ENCODE measurements at regions not wholly inside any gene's neighbourhood (a gene's known extent, or its start where the extent isn't known, plus 50 kb on each side); places are given as distances from the start of the nearest gene placed in this dataset.

DNA sequence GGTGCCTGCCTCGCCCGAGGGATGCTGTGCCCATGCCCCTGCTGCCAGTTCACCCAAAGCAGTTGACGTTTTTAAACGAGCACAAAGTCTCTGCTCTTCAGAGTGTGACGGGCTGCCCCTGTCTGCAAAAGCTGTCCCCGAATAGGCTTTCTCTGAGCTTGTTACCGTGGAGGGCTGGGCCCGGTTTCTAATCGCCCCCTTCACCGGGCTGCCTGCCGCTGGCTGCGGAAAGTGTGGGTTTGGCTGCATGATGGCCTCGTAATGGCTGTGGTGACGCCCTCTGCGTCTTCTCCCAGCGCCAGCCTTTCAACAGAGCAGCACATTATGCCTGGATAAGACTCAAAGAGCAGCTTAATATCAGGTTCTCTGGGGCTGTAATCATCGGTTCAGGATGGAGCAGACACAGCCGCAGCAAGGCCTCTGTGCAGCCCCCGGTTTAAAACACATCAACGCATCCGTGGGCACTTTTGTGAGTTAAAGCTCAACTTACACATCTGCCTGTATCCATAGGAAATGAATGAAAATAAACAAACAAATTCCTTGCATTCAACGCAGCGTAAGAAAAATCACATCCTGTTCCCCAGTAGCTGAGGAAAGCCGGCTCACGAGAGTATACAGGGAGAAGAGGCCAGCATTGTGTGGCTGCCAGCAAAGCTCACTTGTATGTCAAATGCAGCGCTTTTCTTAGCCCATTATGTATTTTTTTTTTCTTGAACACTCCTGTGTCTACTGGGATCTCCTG lies 166.4 kb upstream of the SOX1 start:
- Mint-ChIP-seq H3K27ac (ENCODE audit: unreplicated experiment) (no peak overlapping the region), H3K27me3 (ENCODE audit: unreplicated experiment) (no peaks in the 10 kb centered on the region), H3K9me3 (ENCODE audit: low read depth, unreplicated experiment) (no peaks in the 10 kb centered on the region), H3K36me3 (ENCODE audit: insufficient read depth, unreplicated experiment) (no peaks in the 10 kb centered on the region), H3K4me3 (ENCODE audit: low read depth, unreplicated experiment) (no peak overlapping the region), H3K4me1 (ENCODE audit: low read depth, unreplicated experiment) (no peaks in the 10 kb centered on the region)
- DNase-seq: no peak
- CTCF ChIA-PET: no interaction called here
- intact Hi-C loops (cut with micrococcal nuclease; ENCODE audit: unreplicated experiment): no loop called here
- TF ChIP-seq, protein P1, sequence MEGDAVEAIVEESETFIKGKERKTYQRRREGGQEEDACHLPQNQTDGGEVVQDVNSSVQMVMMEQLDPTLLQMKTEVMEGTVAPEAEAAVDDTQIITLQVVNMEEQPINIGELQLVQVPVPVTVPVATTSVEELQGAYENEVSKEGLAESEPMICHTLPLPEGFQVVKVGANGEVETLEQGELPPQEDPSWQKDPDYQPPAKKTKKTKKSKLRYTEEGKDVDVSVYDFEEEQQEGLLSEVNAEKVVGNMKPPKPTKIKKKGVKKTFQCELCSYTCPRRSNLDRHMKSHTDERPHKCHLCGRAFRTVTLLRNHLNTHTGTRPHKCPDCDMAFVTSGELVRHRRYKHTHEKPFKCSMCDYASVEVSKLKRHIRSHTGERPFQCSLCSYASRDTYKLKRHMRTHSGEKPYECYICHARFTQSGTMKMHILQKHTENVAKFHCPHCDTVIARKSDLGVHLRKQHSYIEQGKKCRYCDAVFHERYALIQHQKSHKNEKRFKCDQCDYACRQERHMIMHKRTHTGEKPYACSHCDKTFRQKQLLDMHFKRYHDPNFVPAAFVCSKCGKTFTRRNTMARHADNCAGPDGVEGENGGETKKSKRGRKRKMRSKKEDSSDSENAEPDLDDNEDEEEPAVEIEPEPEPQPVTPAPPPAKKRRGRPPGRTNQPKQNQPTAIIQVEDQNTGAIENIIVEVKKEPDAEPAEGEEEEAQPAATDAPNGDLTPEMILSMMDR (IDR thresholded peaks at IDR 0.05; ENCODE audit: unreplicated experiment): no peak
- no TSS peak for BruUV-seq (replicated peaks)

DNA sequence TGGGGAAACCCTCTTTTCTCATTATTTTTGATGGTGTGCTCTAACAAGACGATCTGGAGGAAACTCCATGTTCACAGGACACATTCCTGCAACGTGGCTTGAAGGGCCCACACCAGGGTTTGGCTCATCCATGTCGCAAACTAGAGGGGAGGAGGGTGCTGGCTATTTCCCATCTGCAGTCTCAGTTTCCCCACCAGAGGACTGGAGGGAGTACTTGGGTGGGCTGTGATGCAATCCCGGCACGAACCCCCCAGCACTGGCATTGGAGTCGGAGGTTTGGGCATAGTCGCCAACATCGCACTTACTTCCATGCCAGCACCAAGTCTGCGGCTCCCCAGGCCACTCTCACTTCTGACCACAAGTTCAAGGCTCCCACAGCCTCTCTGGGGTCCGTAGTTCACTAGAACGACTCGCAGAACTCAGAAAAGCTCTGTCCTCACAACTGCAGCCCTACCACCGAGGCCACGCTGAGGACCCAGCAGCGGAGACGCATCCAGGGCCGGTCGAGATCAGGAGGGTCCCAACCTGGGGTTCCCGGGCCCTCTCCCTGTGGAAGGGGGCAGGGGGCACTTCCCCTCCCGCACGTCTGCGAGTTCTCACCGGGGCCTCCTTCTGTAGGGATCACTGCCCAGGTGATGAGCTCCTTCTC lies 165.6 kb upstream of the SOX1 start:
- BruUV-seq (replicated peaks): no TSS peak
- no peaks in the 10 kb centered on the region for H3K9me3 Mint-ChIP-seq (ENCODE audit: low read depth, unreplicated experiment)
- no peak overlapping the region for H3K4me3 Mint-ChIP-seq (ENCODE audit: low read depth, unreplicated experiment)
- no peaks in the 10 kb centered on the region for H3K4me1 Mint-ChIP-seq (ENCODE audit: low read depth, unreplicated experiment)
- no peak for DNase-seq
- intact Hi-C loops (cut with micrococcal nuclease; ENCODE audit: unreplicated experiment): no loop called here
- TF ChIP-seq, protein P1 (IDR thresholded peaks at IDR 0.05; ENCODE audit: unreplicated experiment): no peak
- H3K27me3 Mint-ChIP-seq (ENCODE audit: unreplicated experiment): no peaks in the 10 kb centered on the region
- no peaks in the 10 kb centered on the region for H3K36me3 Mint-ChIP-seq (ENCODE audit: insufficient read depth, unreplicated experiment)
- H3K27ac Mint-ChIP-seq (ENCODE audit: unreplicated experiment): no peak overlapping the region
- CTCF ChIA-PET: no interaction called here

DNA sequence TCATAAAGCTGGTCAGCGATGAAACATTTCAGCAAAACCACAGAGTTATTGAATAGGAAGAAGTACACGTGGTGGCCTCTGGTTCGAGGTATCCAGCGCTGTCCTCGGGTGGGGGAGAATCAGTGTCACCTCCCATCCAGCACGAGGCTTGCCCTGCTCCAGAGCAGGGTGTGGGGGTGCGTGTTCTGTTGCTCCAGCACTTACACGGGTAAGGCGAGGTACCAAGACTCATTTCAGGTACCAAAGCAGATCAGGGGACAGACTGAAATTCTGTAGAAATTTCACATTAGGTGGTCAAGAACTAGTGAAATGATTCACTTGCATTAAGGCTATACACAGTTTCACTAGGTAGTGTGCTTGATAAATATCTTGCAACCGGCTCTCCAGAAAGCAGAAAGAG lies 164.2 kb upstream of the SOX1 start:
- no peak overlapping the region for H3K4me3 Mint-ChIP-seq (ENCODE audit: low read depth, unreplicated experiment)
- no peaks in the 10 kb centered on the region for H3K27me3 Mint-ChIP-seq (ENCODE audit: unreplicated experiment)
- H3K27ac Mint-ChIP-seq (ENCODE audit: unreplicated experiment): no peak overlapping the region
- no peaks in the 10 kb centered on the region for H3K4me1 Mint-ChIP-seq (ENCODE audit: low read depth, unreplicated experiment)
- intact Hi-C loops (cut with micrococcal nuclease; ENCODE audit: unreplicated experiment): no loop called here
- no peaks in the 10 kb centered on the region for H3K9me3 Mint-ChIP-seq (ENCODE audit: low read depth, unreplicated experiment)
- TF ChIP-seq, protein P1 (IDR thresholded peaks at IDR 0.05; ENCODE audit: unreplicated experiment): no peak
- no peaks in the 10 kb centered on the region for H3K36me3 Mint-ChIP-seq (ENCODE audit: insufficient read depth, unreplicated experiment)
- CTCF ChIA-PET: no interaction called here
- no peak for DNase-seq
- BruUV-seq (replicated peaks): no TSS peak

DNA sequence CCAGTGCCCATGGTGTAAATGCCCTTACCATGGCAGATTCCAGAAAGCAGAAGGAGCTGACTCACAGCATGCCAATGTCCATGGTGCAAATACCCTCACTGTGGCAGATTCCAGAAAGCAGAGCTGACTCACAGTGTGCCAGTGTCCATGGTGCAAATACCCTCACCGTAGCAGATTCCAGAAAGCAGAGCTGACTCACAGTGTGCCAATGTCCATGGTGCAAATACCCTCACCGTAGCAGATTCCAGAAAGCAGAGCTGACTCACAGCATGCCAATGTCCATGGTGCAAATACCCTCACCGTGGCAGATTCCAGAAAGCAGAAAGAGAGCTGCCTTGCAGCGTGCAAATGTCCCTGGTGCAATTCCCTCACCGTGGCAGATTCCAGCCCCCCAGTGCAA lies 163.8 kb upstream of the SOX1 start:
- H3K27me3 Mint-ChIP-seq (ENCODE audit: unreplicated experiment): no peaks in the 10 kb centered on the region
- H3K4me1 Mint-ChIP-seq (ENCODE audit: low read depth, unreplicated experiment): no peaks in the 10 kb centered on the region
- intact Hi-C loops (cut with micrococcal nuclease; ENCODE audit: unreplicated experiment): no loop called here
- CTCF ChIA-PET: no interaction called here
- no peak for DNase-seq
- H3K4me3 Mint-ChIP-seq (ENCODE audit: low read depth, unreplicated experiment): no peak overlapping the region
- TF ChIP-seq, protein P1 (IDR thresholded peaks at IDR 0.05; ENCODE audit: unreplicated experiment): no peak
- H3K9me3 Mint-ChIP-seq (ENCODE audit: low read depth, unreplicated experiment): no peaks in the 10 kb centered on the region
- no peak overlapping the region for H3K27ac Mint-ChIP-seq (ENCODE audit: unreplicated experiment)
- no peaks in the 10 kb centered on the region for H3K36me3 Mint-ChIP-seq (ENCODE audit: insufficient read depth, unreplicated experiment)
- BruUV-seq (replicated peaks): no TSS peak

Data from Calu3 (cell line).